ENCODE measurements at regions not wholly inside any gene's neighbourhood (a gene's known extent, or its start where the extent isn't known, plus 50 kb on each side); places are given as distances from the start of the nearest gene placed in this dataset.

DNA sequence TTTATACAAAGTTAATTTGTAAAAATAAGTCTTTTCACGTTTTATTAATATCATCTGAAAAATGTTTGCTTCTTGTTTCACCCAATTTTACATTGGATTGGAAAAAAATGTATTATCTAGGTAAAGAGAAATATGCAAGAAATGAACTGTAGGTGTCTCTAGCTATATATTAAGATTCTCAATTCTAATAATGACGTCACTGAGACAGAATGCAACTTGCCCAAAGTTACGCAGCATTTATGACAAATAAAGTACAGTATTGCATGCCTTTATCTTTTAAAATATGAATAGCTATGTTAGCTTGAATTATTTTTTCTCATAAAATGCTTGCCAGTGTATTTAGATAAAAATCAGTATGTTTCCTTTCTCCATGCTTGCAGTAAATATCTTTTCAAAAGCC lies 728.8 kb downstream of the RERGL start:
- no peak overlapping the region for H3K4me3 Mint-ChIP-seq
- DNase-seq (ENCODE audit: extremely low spot score, unreplicated experiment), result no peak

GRCh38 chr12:17358835-17359234 lies 731.2 kb downstream of the RERGL start:
- no peak overlapping the region for H3K27ac Mint-ChIP-seq

More for the DNA sequence above, 728.8 kb downstream of the RERGL start:
- TF ChIP-seq CTCF (conservative IDR thresholded peaks at IDR 0.05), result no peak
- H3K27ac Mint-ChIP-seq, result no peak overlapping the region
- H3K36me3 Mint-ChIP-seq, result no peaks in the 10 kb centered on the region
- no peaks in the 10 kb centered on the region for H3K27me3 Mint-ChIP-seq
- H3K4me1 Mint-ChIP-seq (ENCODE audit: unreplicated experiment), result no peaks in the 10 kb centered on the region
- no peaks in the 10 kb centered on the region for H3K9me3 Mint-ChIP-seq

DNA sequence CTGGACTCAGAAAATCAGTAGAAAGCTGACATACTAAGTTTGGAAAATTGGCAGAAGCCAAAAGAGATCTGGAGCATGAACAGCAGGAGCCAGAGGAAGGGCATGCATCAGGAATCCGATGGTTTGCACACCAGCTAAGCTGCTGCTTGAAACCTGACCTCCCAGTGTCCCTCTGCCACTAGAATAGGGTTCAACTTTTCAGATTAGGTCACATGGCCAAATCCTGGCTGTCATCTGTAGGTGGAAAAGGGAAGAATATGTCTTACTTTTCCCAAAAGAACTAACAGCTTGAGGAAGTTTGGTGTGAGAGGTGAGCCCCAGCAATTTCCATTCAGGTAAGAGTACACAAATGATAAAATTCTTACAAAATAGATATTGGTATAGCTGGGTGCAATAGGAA lies 732.6 kb downstream of the RERGL start:
- no peak for DNase-seq (ENCODE audit: extremely low spot score, unreplicated experiment)
- Mint-ChIP-seq H3K27me3 (no peaks in the 10 kb centered on the region), H3K36me3 (no peaks in the 10 kb centered on the region), H3K27ac (no peak overlapping the region), H3K4me3 (no peak overlapping the region), H3K9me3 (no peaks in the 10 kb centered on the region), H3K4me1 (ENCODE audit: unreplicated experiment) (no peaks in the 10 kb centered on the region)
- TF ChIP-seq CTCF (conservative IDR thresholded peaks at IDR 0.05), result no peak

More at GRCh38 chr12:17358835-17359234, 731.2 kb downstream of the RERGL start:
- Mint-ChIP-seq H3K4me1 (ENCODE audit: unreplicated experiment) (no peaks in the 10 kb centered on the region), H3K36me3 (no peaks in the 10 kb centered on the region), H3K9me3 (no peaks in the 10 kb centered on the region), H3K4me3 (no peak overlapping the region), H3K27me3 (no peaks in the 10 kb centered on the region)
- no peak for TF ChIP-seq CTCF (conservative IDR thresholded peaks at IDR 0.05)
- DNase-seq (ENCODE audit: extremely low spot score, unreplicated experiment), result no peak

GRCh38 chr12:17352164-17352563 lies 737.8 kb downstream of the RERGL start:
- Mint-ChIP-seq H3K9me3 (no peaks in the 10 kb centered on the region), H3K27me3 (no peaks in the 10 kb centered on the region), H3K36me3 (no peaks in the 10 kb centered on the region), H3K4me1 (ENCODE audit: unreplicated experiment) (no peaks in the 10 kb centered on the region), H3K27ac (no peak overlapping the region), H3K4me3 (no peak overlapping the region)
- peak; percentile 59 for TF ChIP-seq CTCF (conservative IDR thresholded peaks at IDR 0.05)
- no peak for DNase-seq (ENCODE audit: extremely low spot score, unreplicated experiment)

DNA sequence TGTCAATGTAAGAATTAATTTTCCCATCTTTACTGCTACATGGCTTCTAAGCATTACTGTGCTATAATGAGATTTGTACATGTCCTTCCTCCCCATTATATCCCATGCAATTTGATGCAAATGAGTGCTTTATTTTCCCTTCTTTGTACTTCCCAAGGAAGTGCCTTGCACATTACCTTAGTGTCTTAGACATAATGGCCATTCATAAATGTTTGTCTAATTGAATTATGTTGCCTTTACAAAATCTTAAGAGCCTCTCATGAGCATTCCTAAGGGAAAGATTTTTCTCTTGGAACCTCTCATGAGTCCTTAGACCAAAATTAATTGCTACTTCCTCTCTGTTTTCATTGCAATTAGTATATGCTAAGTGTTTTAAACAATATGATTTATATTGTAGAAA lies 741.7 kb downstream of the RERGL start:
- TF ChIP-seq CTCF (conservative IDR thresholded peaks at IDR 0.05), result no peak
- DNase-seq (ENCODE audit: extremely low spot score, unreplicated experiment), result no peak
- H3K36me3 Mint-ChIP-seq, result no peaks in the 10 kb centered on the region
- H3K4me1 Mint-ChIP-seq (ENCODE audit: unreplicated experiment), result no peaks in the 10 kb centered on the region
- peaks cover 5% of the 10 kb centered on the region for H3K9me3 Mint-ChIP-seq
- no peak overlapping the region for H3K4me3 Mint-ChIP-seq
- H3K27me3 Mint-ChIP-seq, result no peaks in the 10 kb centered on the region
- H3K27ac Mint-ChIP-seq, result no peak overlapping the region

DNA sequence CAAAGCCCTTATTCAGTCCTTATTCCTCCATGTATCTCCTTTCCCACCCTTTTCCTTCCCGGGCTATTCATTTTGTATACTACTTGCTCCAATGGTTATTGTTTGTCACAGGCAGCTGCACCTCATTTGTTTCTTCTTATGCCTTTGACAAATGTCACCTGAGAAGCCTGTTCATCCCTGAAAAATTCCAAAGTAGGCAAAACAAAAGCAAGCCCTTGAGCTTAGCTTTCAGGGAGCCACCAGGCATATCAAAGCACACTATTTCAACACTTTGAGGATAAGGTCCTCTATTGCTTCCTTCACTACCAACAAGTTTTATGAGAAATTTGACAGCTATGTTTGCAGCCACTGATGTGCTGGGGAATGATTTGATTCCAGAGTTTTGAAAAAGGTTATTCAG lies 738.7 kb upstream of the LMO3 start:
- Mint-ChIP-seq H3K9me3 (peaks cover 5% of the 10 kb centered on the region), H3K36me3 (no peaks in the 10 kb centered on the region), H3K4me3 (no peak overlapping the region), H3K27ac (no peak overlapping the region), H3K4me1 (ENCODE audit: unreplicated experiment) (no peaks in the 10 kb centered on the region), H3K27me3 (no peaks in the 10 kb centered on the region)
- no peak for TF ChIP-seq CTCF (conservative IDR thresholded peaks at IDR 0.05)
- no peak for DNase-seq (ENCODE audit: extremely low spot score, unreplicated experiment)
